CD4-positive, CD25-positive, alpha-beta regulatory T cell (primary cell): ENCODE measurements at regions not wholly inside any gene's neighbourhood (a gene's known extent, or its start where the extent isn't known, plus 50 kb on each side); places are given as distances from the start of the nearest gene placed in this dataset.

Experiments used
- ATAC-seq, 2 donors: fragments of 150-1000 bp; cut with Tn5 transposase; one replicate each; pipeline ENCODE4 v1.10.0; 2021; ENCODE audit warnings: low read depth in 2 of 2, moderate number of reproducible peaks in 2 of 2, moderate library complexity in 1 of 2
- DNase-seq, 3 donors: peaks; one replicate each; pipeline versions ENCODE4 v3.0.0 to v3.0.0-alpha.2; 2012 to 2022; ENCODE audit warnings: mixed read lengths in 1 of 3
- H3K27ac ChIP-seq: one replicate; pipeline ENCODE4 v1.7.0; 2013; ENCODE audit warnings: mild to moderate bottlenecking, low read length; ENCODE audit not compliant: insufficient read depth, poor library complexity, severe bottlenecking
- H3K27me3 ChIP-seq: one replicate; pipeline ENCODE4 v1.7.0; 2013; ENCODE audit warnings: low read length; ENCODE audit not compliant: control insufficient read depth, insufficient read depth
- H3K36me3 ChIP-seq: one replicate; pipeline ENCODE4 v1.7.0; 2013; ENCODE audit warnings: mild to moderate bottlenecking, low read length, moderate library complexity; ENCODE audit not compliant: control insufficient read depth, insufficient read depth
- H3K4me1 ChIP-seq: 2 replicates; pipeline ENCODE4 v1.7.0; 2013; ENCODE audit warnings: mild to moderate bottlenecking, low read length; ENCODE audit not compliant: insufficient read depth, control insufficient read depth, poor library complexity, severe bottlenecking
- H3K4me3 ChIP-seq: one replicate; pipeline ENCODE4 v1.7.0; 2013; ENCODE audit warnings: low read depth, mild to moderate bottlenecking, low read length, moderate library complexity
- H3K9me3 ChIP-seq, 2 experiments: 1 replicate in 1 of 2; 2 replicates in 1 of 2; pipeline ENCODE4 v1.7.0; 2013; ENCODE audit warnings: low read length in 2 of 2, mild to moderate bottlenecking in 1 of 2, moderate library complexity in 1 of 2; ENCODE audit not compliant: control insufficient read depth in 2 of 2
- H3K27ac Mint-ChIP-seq, 3 donors: one replicate each; pipeline ENCODE4 v1.8.0; 2020 to 2022; ENCODE audit warnings: mild to moderate bottlenecking in 3 of 3, mixed read lengths in 3 of 3, moderate library complexity in 2 of 3
- H3K27me3 Mint-ChIP-seq: one replicate; pipeline ENCODE4 v1.8.0; 2022; ENCODE audit warnings: mild to moderate bottlenecking, mixed read lengths
- H3K36me3 Mint-ChIP-seq: one replicate; pipeline ENCODE4 v1.8.0; 2020; ENCODE audit warnings: mixed read lengths
- H3K4me1 Mint-ChIP-seq, 4 donors: one replicate each; pipeline ENCODE4 v1.8.0; 2020 to 2022; ENCODE audit warnings: mixed read lengths in 4 of 4, mild to moderate bottlenecking in 1 of 4
- H3K4me3 Mint-ChIP-seq, 4 donors: one replicate each; pipeline ENCODE4 v1.8.0; 2020 to 2022; ENCODE audit warnings: mild to moderate bottlenecking in 4 of 4, mixed read lengths in 4 of 4, moderate library complexity in 3 of 4
- H3K9me3 Mint-ChIP-seq, 7 donors: one replicate each; pipeline ENCODE4 v1.8.0; 2020 to 2022; ENCODE audit warnings: mixed read lengths in 7 of 7, mild to moderate bottlenecking in 3 of 7, moderate library complexity in 2 of 7

DNA sequence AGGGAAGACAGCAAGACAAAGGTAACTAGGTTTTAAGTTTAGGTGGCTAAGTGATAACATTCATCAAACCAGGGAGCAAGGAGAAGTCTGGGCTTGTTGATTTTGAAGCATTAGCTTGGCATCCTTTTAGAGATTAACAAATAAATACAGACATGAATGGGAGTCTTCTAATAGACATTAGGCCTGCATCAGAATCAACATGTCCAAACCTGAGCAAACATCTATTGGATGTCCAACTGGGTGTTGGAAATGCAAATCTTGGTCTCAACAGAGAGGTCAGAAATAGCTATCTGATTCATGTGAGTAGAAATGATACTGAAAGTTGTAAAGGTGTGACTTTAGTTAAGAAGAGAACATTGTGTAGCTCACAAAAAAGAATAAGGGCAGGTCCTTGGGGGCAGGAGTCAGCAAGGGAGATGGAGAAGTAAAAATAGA is 85.5 kb upstream of the RND3 start:
- H3K4me3 ChIP-seq, result no peak overlapping the region
- no peak overlapping the region for H3K27ac ChIP-seq
- H3K9me3 Mint-ChIP-seq, result peaks cover 0 to 5% (median 4%) of the 10 kb centered on the region in 7 donors
- DNase-seq (no peak), ATAC-seq (no peak)
- no peaks in the 10 kb centered on the region for H3K27me3 Mint-ChIP-seq
- H3K4me3 Mint-ChIP-seq, result no peak overlapping the region
- H3K4me1 Mint-ChIP-seq, result no peaks in the 10 kb centered on the region
- no peaks in the 10 kb centered on the region for H3K4me1 ChIP-seq
- H3K27ac Mint-ChIP-seq, result no peak overlapping the region
- H3K36me3 ChIP-seq, result no peaks in the 10 kb centered on the region
- no peaks in the 10 kb centered on the region for H3K36me3 Mint-ChIP-seq
- no peaks in the 10 kb centered on the region for H3K9me3 ChIP-seq
- H3K27me3 ChIP-seq, result no peaks in the 10 kb centered on the region

DNA sequence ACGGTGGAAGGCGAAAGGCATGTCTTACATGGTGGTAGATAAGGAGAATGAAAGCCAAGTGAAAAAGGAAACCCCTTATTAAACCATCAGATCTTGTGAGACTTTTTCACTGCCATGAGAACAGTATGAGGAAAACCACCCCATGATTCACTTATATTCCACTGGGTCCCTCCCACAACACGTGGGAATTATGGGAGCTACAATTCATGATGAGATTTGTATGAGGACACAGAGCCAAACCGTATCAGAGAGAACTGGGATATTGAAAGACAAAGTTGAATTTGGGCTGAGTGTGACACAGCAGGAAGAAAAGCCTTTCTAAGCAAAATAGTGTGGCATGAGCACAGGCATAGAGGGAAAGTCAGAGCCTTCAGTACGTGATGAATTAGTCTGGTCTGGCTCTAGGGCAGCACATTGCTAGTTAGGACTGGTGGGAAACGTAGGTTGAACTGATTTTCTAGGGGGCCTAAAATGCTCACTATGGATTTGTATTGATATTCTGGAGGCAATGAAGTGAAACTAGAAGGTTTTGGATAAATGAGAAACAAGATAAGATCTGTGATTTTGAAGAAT is 84.8 kb upstream of the RND3 start:
- Mint-ChIP-seq H3K9me3 (peaks cover 0 to 4% (median 2%) of the 10 kb centered on the region in 7 donors), H3K36me3 (no peaks in the 10 kb centered on the region), H3K27me3 (no peaks in the 10 kb centered on the region), H3K27ac (no peak overlapping the region), H3K4me1 (no peaks in the 10 kb centered on the region), H3K4me3 (no peak overlapping the region)
- Histone ChIP-seq H3K27ac (no peak overlapping the region), H3K27me3 (no peaks in the 10 kb centered on the region), H3K9me3 (no peaks in the 10 kb centered on the region), H3K4me3 (no peak overlapping the region), H3K36me3 (no peaks in the 10 kb centered on the region), H3K4me1 (no peaks in the 10 kb centered on the region)
- no peak for ATAC-seq
- DNase-seq, result no peak

DNA sequence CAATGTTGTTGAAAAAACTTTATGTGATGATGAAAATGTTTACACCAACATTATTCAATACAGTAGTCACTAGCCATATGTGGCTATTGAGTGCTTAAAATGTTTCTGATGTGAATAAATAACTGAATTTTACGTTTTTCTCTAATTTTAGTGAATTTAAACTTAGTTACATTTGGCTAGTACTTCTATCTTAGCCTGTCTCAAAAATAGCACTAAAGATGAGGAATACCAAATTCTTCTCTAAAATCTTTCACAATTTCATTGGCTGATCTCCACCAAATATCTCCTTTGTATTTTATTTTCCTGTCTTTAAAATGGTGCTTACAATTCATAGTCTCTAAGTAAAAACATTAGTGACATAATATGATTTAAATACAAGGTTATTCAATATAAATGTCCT is 83.7 kb upstream of the RND3 start:
- no peaks in the 10 kb centered on the region for H3K27me3 ChIP-seq
- H3K36me3 Mint-ChIP-seq, result no peaks in the 10 kb centered on the region
- H3K4me1 ChIP-seq, result no peaks in the 10 kb centered on the region
- no peaks in the 10 kb centered on the region for H3K4me1 Mint-ChIP-seq
- no peak overlapping the region for H3K27ac ChIP-seq
- no peaks in the 10 kb centered on the region for H3K27me3 Mint-ChIP-seq
- no peak for DNase-seq
- no peaks in the 10 kb centered on the region for H3K9me3 ChIP-seq
- ATAC-seq, result no peak
- no peak overlapping the region for H3K27ac Mint-ChIP-seq
- H3K36me3 ChIP-seq, result no peaks in the 10 kb centered on the region
- H3K4me3 ChIP-seq, result no peak overlapping the region
- H3K9me3 Mint-ChIP-seq, result peaks cover 0 to 8% (median 2%) of the 10 kb centered on the region in 7 donors
- no peak overlapping the region for H3K4me3 Mint-ChIP-seq

DNA sequence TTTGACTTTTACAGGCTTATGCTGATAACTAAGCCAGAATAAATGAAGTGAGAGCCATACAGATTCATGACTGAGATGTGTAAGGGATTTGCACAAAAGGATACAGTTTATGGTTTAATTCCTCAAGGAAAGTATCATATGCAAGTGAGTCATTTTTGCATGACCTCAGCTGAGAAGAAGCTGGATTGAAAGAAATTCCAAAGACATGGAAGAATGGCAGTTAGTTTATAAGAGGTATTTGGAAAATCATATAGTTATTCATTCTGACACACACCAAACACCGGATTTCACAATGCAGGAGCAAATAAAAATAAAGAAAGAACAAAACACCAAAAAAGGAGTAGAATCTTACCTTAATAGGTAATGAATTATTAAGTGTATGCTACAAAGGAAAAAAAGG is 83.2 kb upstream of the RND3 start:
- Mint-ChIP-seq H3K27me3 (no peaks in the 10 kb centered on the region), H3K36me3 (no peaks in the 10 kb centered on the region), H3K4me3 (no peak overlapping the region), H3K9me3 (peaks cover 0 to 8% (median 2%) of the 10 kb centered on the region in 7 donors), H3K27ac (no peak overlapping the region), H3K4me1 (no peaks in the 10 kb centered on the region)
- Histone ChIP-seq H3K9me3 (no peaks in the 10 kb centered on the region), H3K36me3 (no peaks in the 10 kb centered on the region), H3K4me3 (no peak overlapping the region), H3K4me1 (no peaks in the 10 kb centered on the region), H3K27me3 (no peaks in the 10 kb centered on the region), H3K27ac (no peak overlapping the region)
- no peak for ATAC-seq
- DNase-seq, result no peak

DNA sequence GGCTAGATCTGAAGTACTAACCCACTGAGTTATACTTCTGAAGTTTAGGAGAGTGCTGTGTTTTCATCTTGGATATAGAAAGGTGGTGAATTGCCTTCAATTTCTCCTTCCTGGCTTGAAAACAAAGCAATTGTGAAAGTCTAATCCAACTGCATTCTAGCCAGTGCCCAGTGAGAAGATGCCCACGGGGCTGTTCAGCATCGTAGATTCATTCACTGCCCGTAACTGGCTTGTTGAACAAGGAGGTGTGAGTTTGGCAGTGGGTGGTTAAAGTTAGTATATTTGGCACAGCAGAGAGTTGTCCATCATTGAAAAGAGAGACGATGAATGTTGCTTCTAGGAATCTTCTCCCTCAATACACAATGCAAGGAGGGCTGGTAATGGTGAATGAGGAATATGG is 82.3 kb upstream of the RND3 start:
- Histone ChIP-seq H3K9me3 (no peaks in the 10 kb centered on the region), H3K4me3 (no peak overlapping the region), H3K36me3 (no peaks in the 10 kb centered on the region), H3K27me3 (no peaks in the 10 kb centered on the region), H3K4me1 (no peaks in the 10 kb centered on the region), H3K27ac (no peak overlapping the region)
- no peaks in the 10 kb centered on the region for H3K36me3 Mint-ChIP-seq
- ATAC-seq (no peak), DNase-seq (no peak)
- no peaks in the 10 kb centered on the region for H3K4me1 Mint-ChIP-seq
- no peak overlapping the region for H3K27ac Mint-ChIP-seq
- no peaks in the 10 kb centered on the region for H3K27me3 Mint-ChIP-seq
- H3K9me3 Mint-ChIP-seq, result peaks cover 0 to 8% (median 2%) of the 10 kb centered on the region in 7 donors
- H3K4me3 Mint-ChIP-seq, result no peak overlapping the region

DNA sequence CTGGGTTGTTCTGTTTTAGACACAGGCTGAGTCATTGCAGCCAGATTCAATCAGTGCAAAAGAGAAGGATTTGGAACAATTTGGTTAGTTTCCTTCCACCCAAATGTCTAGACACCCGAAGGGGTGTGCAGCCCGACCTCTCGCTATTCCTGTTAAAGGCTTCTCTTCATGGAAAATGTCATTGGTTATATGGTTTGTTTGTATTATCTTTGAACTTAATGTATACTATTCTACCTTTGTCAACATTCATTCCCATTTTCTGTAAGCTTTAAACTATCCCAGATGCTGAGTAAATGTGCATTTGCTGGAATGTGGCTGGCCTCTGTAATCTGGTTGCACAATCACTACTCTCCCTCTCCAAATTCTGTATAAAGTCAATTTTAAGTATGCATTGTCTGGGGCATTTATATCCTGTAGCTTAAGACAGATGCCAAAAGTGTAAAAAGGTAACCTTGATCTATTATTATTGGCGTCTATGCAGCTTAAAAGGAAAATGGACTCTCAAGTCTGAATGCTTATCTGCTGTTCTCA is 80.4 kb upstream of the RND3 start:
- Histone ChIP-seq H3K4me1 (no peaks in the 10 kb centered on the region), H3K27me3 (no peaks in the 10 kb centered on the region), H3K9me3 (no peaks in the 10 kb centered on the region), H3K4me3 (no peak overlapping the region), H3K27ac (no peak overlapping the region), H3K36me3 (no peaks in the 10 kb centered on the region)
- Mint-ChIP-seq H3K4me1 (no peaks in the 10 kb centered on the region), H3K36me3 (no peaks in the 10 kb centered on the region), H3K4me3 (no peak overlapping the region), H3K27me3 (no peaks in the 10 kb centered on the region), H3K27ac (no peak overlapping the region), H3K9me3 (peaks cover 0 to 8% (median 2%) of the 10 kb centered on the region in 7 donors)
- DNase-seq, result no peak
- ATAC-seq, result no peak

DNA sequence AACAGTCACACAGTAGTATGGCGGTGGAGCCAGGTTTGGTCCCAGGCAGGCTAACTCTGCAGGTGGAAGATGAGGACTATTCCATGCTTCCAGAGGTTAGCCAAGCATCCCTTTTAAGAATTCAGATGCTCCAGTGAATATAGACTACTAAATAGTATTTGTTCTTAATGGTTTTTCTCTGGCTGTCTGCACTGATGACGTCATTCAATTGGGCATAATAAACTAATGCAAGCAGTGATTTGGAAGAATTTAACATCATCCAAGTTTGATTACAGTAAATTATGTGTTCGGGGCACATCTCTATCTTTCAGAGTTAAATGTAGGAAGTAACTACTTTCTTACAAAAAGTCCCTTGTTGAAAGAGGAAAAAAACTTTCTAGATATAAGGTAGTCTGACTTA is 78.8 kb upstream of the RND3 start:
- H3K9me3 Mint-ChIP-seq, result peaks cover 0 to 8% (median 2%) of the 10 kb centered on the region in 7 donors
- Histone ChIP-seq H3K4me3 (no peak overlapping the region), H3K9me3 (no peaks in the 10 kb centered on the region), H3K27ac (no peak overlapping the region), H3K27me3 (no peaks in the 10 kb centered on the region), H3K36me3 (no peaks in the 10 kb centered on the region), H3K4me1 (no peaks in the 10 kb centered on the region)
- no peaks in the 10 kb centered on the region for H3K4me1 Mint-ChIP-seq
- no peak overlapping the region for H3K27ac Mint-ChIP-seq
- no peak overlapping the region for H3K4me3 Mint-ChIP-seq
- H3K36me3 Mint-ChIP-seq, result no peaks in the 10 kb centered on the region
- no peaks in the 10 kb centered on the region for H3K27me3 Mint-ChIP-seq
- DNase-seq, result no peak
- ATAC-seq, result no peak

DNA sequence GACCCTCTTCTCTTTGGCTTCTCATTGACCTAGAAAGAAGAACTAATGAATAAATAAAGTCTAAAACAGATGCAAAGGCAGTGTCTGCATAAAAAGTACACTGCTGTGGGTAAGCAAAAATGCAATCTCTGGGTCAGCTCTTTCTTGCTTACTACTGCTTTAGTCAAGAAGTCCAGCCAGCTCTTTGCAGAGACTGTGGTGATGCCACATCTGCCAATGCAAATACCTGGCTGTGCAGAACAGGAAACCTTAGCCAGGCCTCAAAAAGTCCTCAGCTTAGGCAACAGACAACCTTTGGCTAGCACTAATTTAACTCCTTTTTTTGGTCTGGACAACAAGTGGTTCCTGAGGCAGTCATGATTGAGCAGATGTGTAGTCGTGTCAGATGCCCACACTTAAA is 73.6 kb upstream of the RND3 start:
- H3K4me1 ChIP-seq, result no peaks in the 10 kb centered on the region
- no peaks in the 10 kb centered on the region for H3K4me1 Mint-ChIP-seq
- H3K36me3 ChIP-seq, result no peaks in the 10 kb centered on the region
- DNase-seq (no peak), ATAC-seq (no peak)
- H3K4me3 Mint-ChIP-seq, result no peak overlapping the region
- H3K36me3 Mint-ChIP-seq, result no peaks in the 10 kb centered on the region
- no peak overlapping the region for H3K27ac Mint-ChIP-seq
- no peak overlapping the region for H3K4me3 ChIP-seq
- H3K27me3 Mint-ChIP-seq, result no peaks in the 10 kb centered on the region
- no peak overlapping the region for H3K27ac ChIP-seq
- peaks cover 0 to 4% (median 0%) of the 10 kb centered on the region in 7 donors for H3K9me3 Mint-ChIP-seq
- no peaks in the 10 kb centered on the region for H3K9me3 ChIP-seq
- H3K27me3 ChIP-seq, result no peaks in the 10 kb centered on the region
